ENCODE measurements at regions not wholly inside any gene's neighbourhood (a gene's known extent, or its start where the extent isn't known, plus 50 kb on each side); places are given as distances from the start of the nearest gene placed in this dataset.

GRCh38 chr14:34104489-34105397 lies 153.9 kb upstream of the EGLN3 start:
- Histone ChIP-seq H3K9ac (ENCODE audit: insufficient read depth, low read length) (no peak overlapping the region), H3K4me3 (replicated peaks in 1 of 4; ENCODE audit: control extremely low read depth in 1 of 4, insufficient read depth in 1 of 4, low read depth in 3 of 4, low read length in 4 of 4) (no peak overlapping the region), H3K27me3 (ENCODE audit: control insufficient read depth, insufficient read depth, low read length) (no peaks in the 10 kb centered on the region), H3K27ac (ENCODE audit: insufficient read depth, low read length) (no peak overlapping the region), H4K20me1 (ENCODE audit: control insufficient read depth, extremely low read depth, insufficient read depth, low read length) (no peaks in the 10 kb centered on the region), H3K79me2 (ENCODE audit: control insufficient read depth, insufficient read depth, low read length) (no peaks in the 10 kb centered on the region), H3K4me1 (ENCODE audit: control insufficient read depth, extremely low read depth, insufficient read depth, low read length) (no peaks in the 10 kb centered on the region), H3K4me2 (ENCODE audit: extremely low read depth, insufficient read depth, low read length) (no peak overlapping the region), H2AFZ (ENCODE audit: low read length) (no peak overlapping the region), H3K36me3 (ENCODE audit: control insufficient read depth, insufficient read depth, low read length) (no peaks in the 10 kb centered on the region), H3K9me3 (ENCODE audit: control insufficient read depth, insufficient read depth, low read depth, low read length) (no peaks in the 10 kb centered on the region)
- TF ChIP-seq, protein P1, sequence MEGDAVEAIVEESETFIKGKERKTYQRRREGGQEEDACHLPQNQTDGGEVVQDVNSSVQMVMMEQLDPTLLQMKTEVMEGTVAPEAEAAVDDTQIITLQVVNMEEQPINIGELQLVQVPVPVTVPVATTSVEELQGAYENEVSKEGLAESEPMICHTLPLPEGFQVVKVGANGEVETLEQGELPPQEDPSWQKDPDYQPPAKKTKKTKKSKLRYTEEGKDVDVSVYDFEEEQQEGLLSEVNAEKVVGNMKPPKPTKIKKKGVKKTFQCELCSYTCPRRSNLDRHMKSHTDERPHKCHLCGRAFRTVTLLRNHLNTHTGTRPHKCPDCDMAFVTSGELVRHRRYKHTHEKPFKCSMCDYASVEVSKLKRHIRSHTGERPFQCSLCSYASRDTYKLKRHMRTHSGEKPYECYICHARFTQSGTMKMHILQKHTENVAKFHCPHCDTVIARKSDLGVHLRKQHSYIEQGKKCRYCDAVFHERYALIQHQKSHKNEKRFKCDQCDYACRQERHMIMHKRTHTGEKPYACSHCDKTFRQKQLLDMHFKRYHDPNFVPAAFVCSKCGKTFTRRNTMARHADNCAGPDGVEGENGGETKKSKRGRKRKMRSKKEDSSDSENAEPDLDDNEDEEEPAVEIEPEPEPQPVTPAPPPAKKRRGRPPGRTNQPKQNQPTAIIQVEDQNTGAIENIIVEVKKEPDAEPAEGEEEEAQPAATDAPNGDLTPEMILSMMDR (conservative IDR thresholded peaks at IDR 0.05 in 1 of 2, IDR thresholded peaks at IDR 0.05 in 1 of 2; ENCODE audit: low read depth in 1 of 2, low read length in 2 of 2), result no peak
- no peak for TF ChIP-seq EZH2 (IDR thresholded peaks at IDR 0.05; ENCODE audit: low read length, missing control alignments)
- no peak for DNase-seq (ENCODE audit: low read depth in 2 of 2)

- no peaks in the 10 kb centered on the region for H3K36me3 ChIP-seq (ENCODE audit: control insufficient read depth, insufficient read depth, low read length)
- no peaks in the 10 kb centered on the region for H3K79me2 ChIP-seq (ENCODE audit: control insufficient read depth, insufficient read depth, low read length)
- H4K20me1 ChIP-seq (ENCODE audit: control insufficient read depth, extremely low read depth, insufficient read depth, low read length), result no peaks in the 10 kb centered on the region
- no peak overlapping the region for H3K9ac ChIP-seq (ENCODE audit: insufficient read depth, low read length)
- H3K4me1 ChIP-seq (ENCODE audit: control insufficient read depth, extremely low read depth, insufficient read depth, low read length), result no peaks in the 10 kb centered on the region
- H3K4me2 ChIP-seq (ENCODE audit: extremely low read depth, insufficient read depth, low read length), result no peak overlapping the region
- H2AFZ ChIP-seq (ENCODE audit: low read length), result no peak overlapping the region
- no peaks in the 10 kb centered on the region for H3K9me3 ChIP-seq (ENCODE audit: control insufficient read depth, insufficient read depth, low read depth, low read length)
- no peak overlapping the region for H3K4me3 ChIP-seq (replicated peaks in 1 of 4; ENCODE audit: control extremely low read depth in 1 of 4, insufficient read depth in 1 of 4, low read depth in 3 of 4, low read length in 4 of 4)
- peak in 1 of 2 donors; percentile 31 for DNase-seq (ENCODE audit: low read depth in 2 of 2)
- H3K27ac ChIP-seq (ENCODE audit: insufficient read depth, low read length), result no peak overlapping the region
- H3K27me3 ChIP-seq (ENCODE audit: control insufficient read depth, insufficient read depth, low read length), result no peaks in the 10 kb centered on the region
- no peak for TF ChIP-seq EZH2 (IDR thresholded peaks at IDR 0.05; ENCODE audit: low read length, missing control alignments)
- TF ChIP-seq, protein P1 (conservative IDR thresholded peaks at IDR 0.05 in 1 of 2, IDR thresholded peaks at IDR 0.05 in 1 of 2; ENCODE audit: low read depth in 1 of 2, low read length in 2 of 2), result no peak
Observed at GRCh38 chr14:34103176-34103575, 152.3 kb upstream of the EGLN3 start.

DNA sequence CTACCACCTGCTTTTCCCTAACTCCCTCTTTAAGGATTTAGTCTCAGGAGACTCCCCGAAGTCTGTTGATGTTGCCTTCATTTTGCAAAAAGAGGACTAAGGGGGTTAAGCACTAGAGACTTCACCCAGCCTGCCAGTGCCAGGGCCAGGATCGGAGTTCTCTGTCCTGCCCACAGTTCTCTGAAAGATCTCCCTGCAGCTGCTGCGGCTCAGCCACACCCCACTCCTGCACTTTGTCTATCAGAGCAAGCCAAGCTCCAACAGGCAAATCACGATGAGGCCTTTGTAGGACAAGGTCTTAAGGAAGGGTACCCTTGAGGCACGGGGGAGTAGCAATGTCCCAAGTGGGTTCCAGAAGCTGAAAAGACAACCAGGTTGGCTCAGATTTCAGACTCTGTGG lies 148.8 kb upstream of the EGLN3 start:
- no peaks in the 10 kb centered on the region for H3K36me3 ChIP-seq (ENCODE audit: control insufficient read depth, insufficient read depth, low read length)
- H3K79me2 ChIP-seq (ENCODE audit: control insufficient read depth, insufficient read depth, low read length), result no peaks in the 10 kb centered on the region
- no peak overlapping the region for H3K4me3 ChIP-seq (replicated peaks in 1 of 4; ENCODE audit: control extremely low read depth in 1 of 4, insufficient read depth in 1 of 4, low read depth in 3 of 4, low read length in 4 of 4)
- TF ChIP-seq, protein P1 (conservative IDR thresholded peaks at IDR 0.05 in 1 of 2, IDR thresholded peaks at IDR 0.05 in 1 of 2; ENCODE audit: low read depth in 1 of 2, low read length in 2 of 2), result no peak
- no peak overlapping the region for H2AFZ ChIP-seq (ENCODE audit: low read length)
- H3K9me3 ChIP-seq (ENCODE audit: control insufficient read depth, insufficient read depth, low read depth, low read length), result no peaks in the 10 kb centered on the region
- no peak for DNase-seq (ENCODE audit: low read depth in 2 of 2)
- no peak overlapping the region for H3K4me2 ChIP-seq (ENCODE audit: extremely low read depth, insufficient read depth, low read length)
- no peak overlapping the region for H3K27ac ChIP-seq (ENCODE audit: insufficient read depth, low read length)
- no peaks in the 10 kb centered on the region for H3K4me1 ChIP-seq (ENCODE audit: control insufficient read depth, extremely low read depth, insufficient read depth, low read length)
- no peaks in the 10 kb centered on the region for H4K20me1 ChIP-seq (ENCODE audit: control insufficient read depth, extremely low read depth, insufficient read depth, low read length)
- H3K9ac ChIP-seq (ENCODE audit: insufficient read depth, low read length), result no peak overlapping the region
- no peaks in the 10 kb centered on the region for H3K27me3 ChIP-seq (ENCODE audit: control insufficient read depth, insufficient read depth, low read length)
